CD4-positive, alpha-beta T cell (primary cell): ENCODE measurements at regions not wholly inside any gene's neighbourhood (a gene's known extent, or its start where the extent isn't known, plus 50 kb on each side); places are given as distances from the start of the nearest gene placed in this dataset.

Source experiments
- ATAC-seq: fragments of 200-7000 bp; cut with Tn5 transposase; one replicate; pipeline ENCODE4 v1.10.0; 2022; ENCODE audit warnings: mild to moderate bottlenecking; ENCODE audit not compliant: poor library complexity
- CTCF ChIA-PET: fragments of 350-600 bp; sonication (Branson Sonifier 250); formaldehyde crosslinking; loops from one replicate; lab custom pipeline; 2021; ENCODE audit warnings: antibody characterized with exemption, inconsistent platforms; lab: Charles Lee
- POLR2A ChIA-PET: fragments of 350-600 bp; sonication (Branson Sonifier 250); formaldehyde crosslinking; loops from one replicate; lab custom pipeline; 2021; ENCODE audit warnings: antibody characterized with exemption, inconsistent platforms; lab: Charles Lee
- DNase-seq, 14 experiments: peaks; one replicate each; pipeline ENCODE4 v3.0.0-alpha.2; 2013 to 2020; ENCODE audit warnings: mixed read lengths in 2 of 14
- H3K27ac ChIP-seq, 2 donors: one replicate each; pipeline versions ENCODE4 v1.5.1 to v1.7.0; 2013; ENCODE audit warnings: low read length in 2 of 2, low read depth in 1 of 2, mild to moderate bottlenecking in 1 of 2
- H3K27me3 ChIP-seq, 2 experiments: 1 replicate in 1 of 2; 2 replicates in 1 of 2; pipeline versions ENCODE4 v1.6.1 to v1.7.0; 2013; ENCODE audit warnings: low read length in 2 of 2, control low read depth in 1 of 2, mild to moderate bottlenecking in 1 of 2, moderate library complexity in 1 of 2; ENCODE audit not compliant: insufficient read depth in 2 of 2, control insufficient read depth in 1 of 2
- H3K36me3 ChIP-seq: one replicate; pipeline ENCODE4 v1.6.1; 2013; ENCODE audit warnings: low read length, control low read depth; ENCODE audit not compliant: insufficient read depth
- H3K4me1 ChIP-seq: one replicate; pipeline ENCODE4 v1.6.1; 2013; ENCODE audit warnings: low read length, control low read depth; ENCODE audit not compliant: insufficient read depth
- H3K4me3 ChIP-seq: one replicate; pipeline ENCODE4 v1.5.1; 2013; ENCODE audit warnings: mild to moderate bottlenecking, low read length, moderate library complexity
- H3K9me3 ChIP-seq, 2 experiments: 1 replicate in 1 of 2; 2 replicates in 1 of 2; pipeline versions ENCODE4 v1.6.1 to v1.7.0; 2013; ENCODE audit warnings: low read length in 2 of 2, mild to moderate bottlenecking in 2 of 2, control low read depth in 1 of 2, moderate library complexity in 1 of 2; ENCODE audit not compliant: control insufficient read depth in 1 of 2, insufficient read depth in 1 of 2
- H3K27ac Mint-ChIP-seq: one replicate; pipeline ENCODE4 v1.8.0; 2020; ENCODE audit warnings: mixed read lengths
- H3K27me3 Mint-ChIP-seq: one replicate; pipeline ENCODE4 v1.8.0; 2021; ENCODE audit warnings: mixed read lengths
- H3K36me3 Mint-ChIP-seq: one replicate; pipeline ENCODE4 v1.8.0; 2021; ENCODE audit warnings: low read depth, mixed read lengths
- H3K4me1 Mint-ChIP-seq: one replicate; pipeline ENCODE4 v1.8.0; 2021; ENCODE audit warnings: low read depth, mixed read lengths
- H3K4me3 Mint-ChIP-seq: one replicate; pipeline ENCODE4 v1.8.0; 2020; ENCODE audit warnings: mild to moderate bottlenecking, mixed read lengths
- H3K9me3 Mint-ChIP-seq: one replicate; pipeline ENCODE4 v1.8.0; 2020; ENCODE audit warnings: mixed read lengths
- CTCF ChIP-seq: fragments of 200-600 bp; IDR thresholded peaks from one replicate; pipeline ENCODE4 v1.8.0; 2022; ENCODE audit warnings: antibody characterized with exemption, mild to moderate bottlenecking
- intact Hi-C, 2 experiments: fragments of 100-400 bp; cut with DNase I in 1 of 2; cut with micrococcal nuclease in 1 of 2; formaldehyde crosslinking; loops; one replicate each; pipeline versions ENCODE4 v1.15.1 to v1.9.0; 2023 to 2025; cut with DNase I, micrococcal nuclease

- ATAC-seq, result no peak
- Mint-ChIP-seq H3K36me3 (peaks cover 21% of the 10 kb centered on the region), H3K4me3 (no peak overlapping the region), H3K27ac (no peak overlapping the region), H3K9me3 (peaks cover 27% of the 10 kb centered on the region), H3K27me3 (no peaks in the 10 kb centered on the region), H3K4me1 (no peaks in the 10 kb centered on the region)
- Histone ChIP-seq H3K4me1 (no peaks in the 10 kb centered on the region), H3K27me3 (no peaks in the 10 kb centered on the region), H3K36me3 (no peaks in the 10 kb centered on the region), H3K27ac (no peak overlapping the region), H3K4me3 (no peak overlapping the region), H3K9me3 (peaks cover 5 to 20% of the 10 kb centered on the region in 2 experiments)
- no peak for DNase-seq
- POLR2A ChIA-PET, result no interaction called here
- intact Hi-C loops, result no loop called here
- CTCF ChIA-PET, result no interaction called here
- no peak for TF ChIP-seq CTCF
These were observed 1342.7 kb downstream of the UQCRFS1 start for GRCh38 chr19:27870293-27870692.

DNA sequence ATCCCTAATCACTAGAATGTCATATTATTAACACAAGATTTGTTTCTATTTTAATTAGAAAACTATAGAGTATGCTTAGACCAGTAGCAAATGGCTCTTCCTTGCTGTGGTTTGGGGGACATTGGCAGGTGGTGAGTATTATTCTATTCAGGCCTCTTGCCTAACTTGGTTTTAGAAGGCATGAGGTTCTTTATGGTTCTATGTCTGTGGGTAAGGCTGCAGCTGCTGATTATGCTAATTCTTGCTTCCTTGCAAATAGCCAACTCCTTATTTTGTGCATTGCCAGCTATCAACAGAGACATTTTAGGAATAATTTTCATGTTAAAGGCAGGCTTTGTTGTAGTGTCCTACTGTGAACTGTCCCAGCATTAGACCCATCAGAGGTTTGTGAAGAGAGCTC is 1344.9 kb downstream of the UQCRFS1 start:
- H3K27ac ChIP-seq, result no peak overlapping the region
- peaks cover 21% of the 10 kb centered on the region for H3K36me3 Mint-ChIP-seq
- H3K36me3 ChIP-seq, result no peaks in the 10 kb centered on the region
- intact Hi-C loops, result no loop called here
- no peaks in the 10 kb centered on the region for H3K4me1 Mint-ChIP-seq
- no peak overlapping the region for H3K4me3 Mint-ChIP-seq
- peaks cover 5 to 20% of the 10 kb centered on the region in 2 experiments for H3K9me3 ChIP-seq
- H3K27ac Mint-ChIP-seq, result no peak overlapping the region
- no peaks in the 10 kb centered on the region for H3K27me3 Mint-ChIP-seq
- no peak overlapping the region for H3K4me3 ChIP-seq
- no peaks in the 10 kb centered on the region for H3K27me3 ChIP-seq
- POLR2A ChIA-PET, result no interaction called here
- peaks cover 20% of the 10 kb centered on the region for H3K9me3 Mint-ChIP-seq
- CTCF ChIA-PET, result no interaction called here
- TF ChIP-seq CTCF, result no peak
- DNase-seq (no peak), ATAC-seq (no peak)
- no peaks in the 10 kb centered on the region for H3K4me1 ChIP-seq

GRCh38 chr19:27865927-27866777 is 1346.8 kb downstream of the UQCRFS1 start:
- POLR2A ChIA-PET, result no interaction called here
- Histone ChIP-seq H3K36me3 (no peaks in the 10 kb centered on the region), H3K27me3 (no peaks in the 10 kb centered on the region), H3K4me3 (no peak overlapping the region), H3K9me3 (peaks cover 11 to 30% of the 10 kb centered on the region in 2 experiments), H3K4me1 (no peaks in the 10 kb centered on the region), H3K27ac (no peak overlapping the region)
- H3K27ac Mint-ChIP-seq, result no peak overlapping the region
- peaks cover 16% of the 10 kb centered on the region for H3K9me3 Mint-ChIP-seq
- no peak overlapping the region for H3K4me3 Mint-ChIP-seq
- H3K36me3 Mint-ChIP-seq, result peaks cover 27% of the 10 kb centered on the region
- DNase-seq (no peak), ATAC-seq (no peak)
- no peaks in the 10 kb centered on the region for H3K27me3 Mint-ChIP-seq
- H3K4me1 Mint-ChIP-seq, result no peaks in the 10 kb centered on the region
- no peak for TF ChIP-seq CTCF
- intact Hi-C loops, result no loop called here
- CTCF ChIA-PET, result no interaction called here
